ENCODE measurements at regions not wholly inside any gene's neighbourhood (a gene's known extent, or its start where the extent isn't known, plus 50 kb on each side); places are given as distances from the start of the nearest gene placed in this dataset.

GRCh38 chrY:8611815-8612214, 725.4 kb upstream of the TSPY4 start:
- no peak for TF ChIP-seq YEATS2 (CRISPR knock-in tag; IDR thresholded peaks at IDR 0.05; ENCODE audit: borderline replicate concordance)
- no peak for TF ChIP-seq FOXA1 (IDR thresholded peaks at IDR 0.05)
- no peak for TF ChIP-seq FOXA1 (CRISPR knock-in tag; IDR thresholded peaks at IDR 0.05)
- TF ChIP-seq ZBTB40 (IDR thresholded peaks at IDR 0.05), result no peak
- TF ChIP-seq ZBTB40 (CRISPR knock-in tag; IDR thresholded peaks at IDR 0.05), result no peak
- TF ChIP-seq MXI1 (IDR thresholded peaks at IDR 0.05; ENCODE audit: borderline replicate concordance, low read depth, low read length), result no peak
- TF ChIP-seq SMYD3 (CRISPR knock-in tag; IDR thresholded peaks at IDR 0.05), result no peak
- TF ChIP-seq ZNF609 (CRISPR knock-in tag; IDR thresholded peaks at IDR 0.05; ENCODE audit: borderline replicate concordance), result no peak
- no peak for TF ChIP-seq CTCF (CRISPR knock-in tag; IDR thresholded peaks at IDR 0.05)
- TF ChIP-seq ZNF513 (CRISPR knock-in tag; conservative IDR thresholded peaks at IDR 0.05), result no peak
- TF ChIP-seq JUNB (CRISPR knock-in tag; IDR thresholded peaks at IDR 0.05; ENCODE audit: borderline replicate concordance), result no peak
- TF ChIP-seq E2F5 (CRISPR knock-in tag; conservative IDR thresholded peaks at IDR 0.05), result no peak
- no peak for TF ChIP-seq MAX (IDR thresholded peaks at IDR 0.05)
- TF ChIP-seq ZNF274 (CRISPR knock-in tag; IDR thresholded peaks at IDR 0.05), result no peak
- no peak for TF ChIP-seq ZMYM2 (CRISPR knock-in tag; IDR thresholded peaks at IDR 0.05)
- TF ChIP-seq HHEX (CRISPR knock-in tag; IDR thresholded peaks at IDR 0.05), result no peak

All from HepG2 (cell line).